Lower leg skin (tissue), 4 donors: ENCODE measurements at regions not wholly inside any gene's neighbourhood (a gene's known extent, or its start where the extent isn't known, plus 50 kb on each side); places are given as distances from the start of the nearest gene placed in this dataset.

Experiments
- DNase-seq, 2 donors: peaks; one replicate each; pipeline ENCODE4 v3.0.0-alpha.2; 2019; ENCODE audit warnings: low spot score in 2 of 2
- H3K4me3 ChIP-seq: fragments of 200-600 bp; sonication (generic); 2 replicates; pipeline ENCODE4 v1.5.1; 2017; ENCODE audit warnings: mild to moderate bottlenecking, low read depth; ENCODE audit not compliant: poor library complexity, severe bottlenecking
- CTCF ChIP-seq, 3 donors: fragments of 450-650 bp; IDR thresholded peaks; one replicate each; pipeline ENCODE4 v1.5.1; 2016; ENCODE audit warnings: antibody characterized with exemption in 3 of 3, mild to moderate bottlenecking in 3 of 3, moderate library complexity in 2 of 3
- POLR2A ChIP-seq, 2 donors: fragments of 450-650 bp; IDR thresholded peaks; one replicate each; pipeline ENCODE4 v1.6.1; 2016 to 2017; ENCODE audit warnings: antibody characterized with exemption in 2 of 2, mild to moderate bottlenecking in 1 of 2, moderate library complexity in 1 of 2
- WGBS, 2 donors: methylation state at CpG; one replicate each; pipeline ENCODE4 v1.1.5; 2018; 5-methylcytosine and 5-hydroxymethylcytosine counted together
- intact Hi-C: fragments of 100-400 bp; cut with DNase I; formaldehyde crosslinking; loops from one replicate; pipeline ENCODE4 v1.15.0; 2023; ENCODE audit warnings: low total_unique reads

GRCh38 chr6:49155316-49155715 is 307.7 kb downstream of the MMUT start:
- H3K4me3 ChIP-seq: no peak overlapping the region
- intact Hi-C loops: no loop called here
- no peak for DNase-seq
- TF ChIP-seq CTCF (IDR thresholded peaks at IDR 0.05) (no peak), POLR2A (IDR thresholded peaks at IDR 0.05) (no peak)
- 77 to 79% methylated on average over 2 of the region's 2 CpGs for WGBS, 2 donors

- WGBS, 2 donors: 84 to 88% methylated on average over 4 of the region's 4 CpGs
- intact Hi-C loops: no loop called here
- DNase-seq: no peak
- no peak overlapping the region for H3K4me3 ChIP-seq
- TF ChIP-seq POLR2A (IDR thresholded peaks at IDR 0.05): no peak
- TF ChIP-seq CTCF (IDR thresholded peaks at IDR 0.05): no peak
Observed at GRCh38 chr6:49151957-49152356, 311.1 kb downstream of the MMUT start.

GRCh38 chr6:49151461-49151860 is 311.6 kb downstream of the MMUT start:
- intact Hi-C loops: no loop called here
- 75 to 76% methylated on average over 3 of the region's 3 CpGs for WGBS, 2 donors
- H3K4me3 ChIP-seq: no peak overlapping the region
- DNase-seq: no peak
- TF ChIP-seq POLR2A (IDR thresholded peaks at IDR 0.05) (no peak), CTCF (IDR thresholded peaks at IDR 0.05) (no peak)

DNA sequence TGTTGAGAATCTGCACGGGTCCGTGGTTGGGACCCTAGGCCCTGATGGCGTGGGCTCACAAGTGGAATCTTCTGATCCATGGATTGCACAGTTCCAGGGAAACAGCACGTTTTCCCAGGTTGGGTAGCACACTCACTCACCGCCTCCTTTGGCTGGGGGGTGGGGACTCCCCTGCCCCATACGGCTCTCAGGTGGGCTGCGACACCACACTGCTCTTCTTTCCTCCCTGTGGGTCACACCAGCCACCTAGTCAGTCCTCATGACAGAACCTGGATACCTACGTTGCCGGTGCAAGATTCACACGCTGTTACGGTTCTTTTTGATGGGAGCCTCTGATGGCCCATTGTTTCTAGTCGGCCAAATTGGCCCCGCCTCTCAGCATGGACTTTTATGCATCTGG is 312.0 kb downstream of the MMUT start:
- no peak overlapping the region for H3K4me3 ChIP-seq
- WGBS, 2 donors: 84 to 94% methylated on average over 13 of the region's 13 CpGs
- intact Hi-C loops: no loop called here
- TF ChIP-seq CTCF (IDR thresholded peaks at IDR 0.05): no peak
- no peak for TF ChIP-seq POLR2A (IDR thresholded peaks at IDR 0.05)
- no peak for DNase-seq

DNA sequence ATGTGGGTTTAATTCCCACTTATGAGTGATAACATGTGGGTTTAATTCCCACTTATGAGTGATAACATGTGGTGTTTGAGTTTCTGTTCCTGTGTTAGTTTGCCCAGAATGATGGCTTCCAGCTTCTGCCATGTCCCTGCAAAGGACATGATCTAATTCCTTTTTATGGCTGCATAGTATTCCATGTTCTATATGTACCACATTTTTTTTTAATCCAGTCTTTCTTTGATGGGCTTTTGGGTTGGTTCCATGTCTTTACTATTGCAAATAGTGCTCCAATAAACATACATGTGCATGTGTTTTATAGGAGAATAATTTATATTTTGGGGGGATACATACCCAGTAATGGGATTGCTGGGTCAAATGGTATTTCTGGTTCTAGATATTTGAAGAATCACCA is 317.8 kb downstream of the MMUT start:
- DNase-seq: no peak
- intact Hi-C loops: no loop called here
- H3K4me3 ChIP-seq: no peak overlapping the region
- TF ChIP-seq POLR2A (IDR thresholded peaks at IDR 0.05): no peak

- WGBS, 2 donors: 39 to 46% methylated on average over 7 of the region's 7 CpGs
- no peak overlapping the region for H3K4me3 ChIP-seq
- no peak for DNase-seq
- intact Hi-C loops: no loop called here
- TF ChIP-seq POLR2A (IDR thresholded peaks at IDR 0.05) (no peak), CTCF (IDR thresholded peaks at IDR 0.05) (no peak)
Observed at GRCh38 chr6:49142421-49143151, 320.5 kb downstream of the MMUT start.
